ENCODE measurements at regions not wholly inside any gene's neighbourhood (a gene's known extent, or its start where the extent isn't known, plus 50 kb on each side); places are given as distances from the start of the nearest gene placed in this dataset.

- TF ChIP-seq CTCF (IDR thresholded peaks at IDR 0.05) (no peak), POLR2A (IDR thresholded peaks at IDR 0.05) (no peak)
- Histone ChIP-seq H3K9me3 (no peaks in the 10 kb centered on the region), H3K4me1 (no peaks in the 10 kb centered on the region), H3K27ac (no peak overlapping the region), H3K4me3 (no peak overlapping the region), H3K27me3 (no peaks in the 10 kb centered on the region), H3K36me3 (ENCODE audit: low read depth, missing control alignments) (no peaks in the 10 kb centered on the region)
- intact Hi-C loops (cut with DNase I; ENCODE audit: low total_unique reads): no loop called here
- 57 to 65% methylated on average over 1 of the region's 1 CpG for WGBS, 2 donors
- DNase-seq: no peak
Observed at GRCh38 chr1:69479734-69480133, 88.0 kb upstream of the LRRC7 start.

- Histone ChIP-seq H3K9me3 (no peaks in the 10 kb centered on the region), H3K27me3 (no peaks in the 10 kb centered on the region), H3K36me3 (ENCODE audit: low read depth, missing control alignments) (no peaks in the 10 kb centered on the region), H3K4me3 (no peak overlapping the region), H3K27ac (no peak overlapping the region), H3K4me1 (no peaks in the 10 kb centered on the region)
- DNase-seq: no peak
- TF ChIP-seq CTCF (IDR thresholded peaks at IDR 0.05): no peak
- WGBS, 2 donors: 65 to 76% methylated on average over 2 of the region's 2 CpGs
- intact Hi-C loops (cut with DNase I; ENCODE audit: low total_unique reads): no loop called here
Observed at GRCh38 chr1:69483246-69483645, 84.5 kb upstream of the LRRC7 start.

GRCh38 chr1:69485616-69486015 lies 82.1 kb upstream of the LRRC7 start:
- no peak for DNase-seq
- no peak for TF ChIP-seq CTCF (IDR thresholded peaks at IDR 0.05)
- Histone ChIP-seq H3K4me3 (no peak overlapping the region), H3K4me1 (no peaks in the 10 kb centered on the region), H3K27ac (no peak overlapping the region), H3K36me3 (ENCODE audit: low read depth, missing control alignments) (no peaks in the 10 kb centered on the region), H3K27me3 (no peaks in the 10 kb centered on the region), H3K9me3 (no peaks in the 10 kb centered on the region)
- intact Hi-C loops (cut with DNase I; ENCODE audit: low total_unique reads): no loop called here
- 84 to 87% methylated on average over 1 of the region's 1 CpG for WGBS, 2 donors

- Histone ChIP-seq H3K4me1 (no peaks in the 10 kb centered on the region), H3K4me3 (no peak overlapping the region), H3K27me3 (no peaks in the 10 kb centered on the region), H3K27ac (no peak overlapping the region), H3K9me3 (no peaks in the 10 kb centered on the region), H3K36me3 (ENCODE audit: low read depth, missing control alignments) (no peaks in the 10 kb centered on the region)
- no peak for TF ChIP-seq POLR2A (IDR thresholded peaks at IDR 0.05)
- TF ChIP-seq CTCF (IDR thresholded peaks at IDR 0.05): no peak
- WGBS, 2 donors: 76 to 86% methylated on average over 2 of the region's 2 CpGs
- no peak for DNase-seq
- intact Hi-C loops (cut with DNase I; ENCODE audit: low total_unique reads): no loop called here
Observed at GRCh38 chr1:69491416-69491815, 76.3 kb upstream of the LRRC7 start.

GRCh38 chr1:69492286-69492685 lies 75.4 kb upstream of the LRRC7 start:
- no peak overlapping the region for H3K4me3 ChIP-seq
- TF ChIP-seq POLR2A (IDR thresholded peaks at IDR 0.05) (no peak), CTCF (IDR thresholded peaks at IDR 0.05) (no peak)
- intact Hi-C loops (cut with DNase I; ENCODE audit: low total_unique reads): no loop called here
- 64 to 70% methylated on average over 3 of the region's 3 CpGs for WGBS, 2 donors
- H3K27ac ChIP-seq: no peak overlapping the region
- DNase-seq: no peak
- no peaks in the 10 kb centered on the region for H3K27me3 ChIP-seq
- H3K36me3 ChIP-seq (ENCODE audit: low read depth, missing control alignments): no peaks in the 10 kb centered on the region
- H3K9me3 ChIP-seq: no peaks in the 10 kb centered on the region
- H3K4me1 ChIP-seq: no peaks in the 10 kb centered on the region
